ENCODE measurements at regions not wholly inside any gene's neighbourhood (a gene's known extent, or its start where the extent isn't known, plus 50 kb on each side); places are given as distances from the start of the nearest gene placed in this dataset.

GRCh38 chr1:73761559-73761958 is 436.4 kb downstream of the LRRIQ3 start:
- TF ChIP-seq POLR2AphosphoS5 (IDR thresholded peaks at IDR 0.05; ENCODE audit: low read depth, low read length) = no peak
- TF ChIP-seq POU2F2 (IDR thresholded peaks at IDR 0.05; ENCODE audit: low read depth, low read length) = no peak
- no peak for TF ChIP-seq TAF1 (IDR thresholded peaks at IDR 0.05; ENCODE audit: low read depth, low read length)
- no peak for TF ChIP-seq POLR2A (IDR thresholded peaks at IDR 0.05; ENCODE audit: low read depth, low read length)
